ENCODE measurements at regions not wholly inside any gene's neighbourhood (a gene's known extent, or its start where the extent isn't known, plus 50 kb on each side); places are given as distances from the start of the nearest gene placed in this dataset.

GRCh38 chr3:30435861-30436331 is 170.5 kb upstream of the TGFBR2 start:
- TF ChIP-seq SUZ12 (IDR thresholded peaks at IDR 0.05): no peak
- TF ChIP-seq HDGF (IDR thresholded peaks at IDR 0.05; ENCODE audit: borderline replicate concordance): no peak
- no peak for TF ChIP-seq FOXM1 (IDR thresholded peaks at IDR 0.05; ENCODE audit: borderline replicate concordance)
- no peak for TF ChIP-seq LEF1 (IDR thresholded peaks at IDR 0.05; ENCODE audit: borderline replicate concordance)

All from HEK293T (cell line).